Inflammatory macrophage treated with lipopolysaccharide for 4 hours (primary cell): ENCODE measurements at regions not wholly inside any gene's neighbourhood (a gene's known extent, or its start where the extent isn't known, plus 50 kb on each side); places are given as distances from the start of the nearest gene placed in this dataset.
"Not testable (repeated sequence)": the region's sequence is repeated elsewhere in the genome, so short reads cannot be mapped to it uniquely, and the experiment has no call there.

Experiments
- DNase-seq: peaks from one replicate; pipeline ENCODE4 v3.0.0-alpha.2; 2020

GRCh38 chr11:25159341-25159740, 662.5 kb downstream of the LUZP2 start:
- DNase-seq, result no peak

DNA sequence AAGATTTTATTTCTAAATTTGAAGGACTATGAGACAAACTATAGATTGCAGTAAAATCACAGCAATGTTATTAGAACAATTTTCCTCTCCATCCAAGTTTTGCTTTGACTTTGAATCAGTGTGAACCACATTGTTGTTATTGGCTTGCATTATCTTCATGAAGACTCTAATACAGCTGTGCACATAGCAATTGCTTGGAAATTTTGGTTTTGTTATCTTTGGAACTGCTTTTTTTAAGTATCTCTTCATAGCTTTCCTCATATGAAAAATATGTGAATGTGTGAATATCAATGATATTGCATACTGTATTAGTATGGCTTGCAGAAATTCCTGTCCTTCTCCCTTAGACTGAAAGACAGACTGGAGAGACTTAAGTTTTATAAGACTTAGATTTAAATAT, 666.6 kb downstream of the LUZP2 start:
- DNase-seq, result no peak

DNA sequence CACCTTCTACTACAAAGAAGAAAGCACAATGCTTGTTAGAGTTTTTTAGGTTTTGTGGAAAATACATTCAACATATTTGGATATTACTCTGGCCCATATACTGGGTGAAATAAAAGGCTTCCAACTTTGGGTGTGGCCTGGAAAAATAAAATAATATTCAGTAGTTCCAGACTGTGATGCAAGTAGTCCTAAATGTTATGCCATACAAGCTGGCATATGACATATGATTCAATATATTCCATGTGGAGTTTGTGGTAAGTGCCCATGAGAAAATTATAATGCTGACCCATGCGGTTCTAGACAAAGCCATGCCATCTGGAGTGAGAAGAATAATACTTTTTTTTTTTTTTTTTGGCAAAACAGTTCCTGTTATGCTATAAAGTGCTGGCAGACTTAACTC, 683.3 kb downstream of the LUZP2 start:
- no peak for DNase-seq

- DNase-seq, result no peak
Measured at GRCh38 chr11:25183411-25183810, 686.6 kb downstream of the LUZP2 start.

- DNase-seq, result no peak
Measured at GRCh38 chr11:25197515-25197914, 700.7 kb downstream of the LUZP2 start.

GRCh38 chr11:25198704-25199103, 701.9 kb downstream of the LUZP2 start:
- DNase-seq, result no peak

- DNase-seq, result no peak
Measured at GRCh38 chr11:25200925-25201324, 704.1 kb downstream of the LUZP2 start.

DNA sequence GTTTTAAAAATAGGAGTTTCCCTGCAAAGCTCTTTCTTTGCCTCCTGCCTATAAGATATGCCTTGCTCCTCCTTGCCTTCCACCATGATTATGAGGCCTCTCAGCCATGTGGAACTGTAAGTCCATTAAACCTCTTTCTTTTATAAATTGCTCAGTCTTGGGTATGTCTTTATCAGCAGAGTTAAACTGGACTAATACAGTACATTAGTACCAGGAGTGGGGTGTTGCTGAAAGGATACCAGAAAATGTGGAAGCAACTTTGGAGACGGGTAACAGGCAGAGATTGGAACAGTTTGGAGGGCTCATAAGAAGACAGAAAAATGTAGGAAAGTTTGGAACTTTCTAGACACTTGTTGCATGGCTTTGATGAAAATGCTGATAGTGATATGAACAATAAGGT, 709.9 kb downstream of the LUZP2 start:
- no peak for DNase-seq

DNA sequence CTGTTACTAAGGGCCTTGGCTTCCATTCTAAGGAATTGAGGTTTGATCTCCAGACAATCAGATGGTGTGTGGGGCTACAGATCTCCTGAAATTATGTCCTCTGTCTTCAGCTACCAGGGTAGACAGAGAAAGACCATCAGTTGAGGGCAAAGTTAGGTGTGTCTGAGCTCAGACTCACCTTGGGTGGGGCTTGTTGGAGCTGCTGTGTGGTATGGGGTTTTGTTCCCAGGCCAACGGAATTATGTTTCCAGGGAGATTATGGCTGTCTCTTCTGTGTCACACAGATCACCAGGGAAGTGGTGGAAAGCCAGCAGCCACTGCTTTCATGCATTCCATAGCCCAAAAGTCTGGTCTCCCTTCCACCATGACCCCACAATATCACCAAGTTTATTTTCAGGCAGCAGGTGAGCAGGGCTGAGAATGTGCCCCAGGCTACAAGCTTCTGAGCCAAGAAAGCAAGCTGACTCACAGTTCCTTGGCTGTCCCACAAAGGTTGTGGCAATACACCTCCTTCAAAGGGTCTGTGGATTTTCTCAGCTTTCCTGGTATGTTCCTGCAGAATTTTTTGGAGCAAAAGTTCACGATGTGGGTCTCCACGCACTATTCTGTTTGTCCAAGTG, 714.9 kb downstream of the LUZP2 start:
- DNase-seq, result no peak

DNA sequence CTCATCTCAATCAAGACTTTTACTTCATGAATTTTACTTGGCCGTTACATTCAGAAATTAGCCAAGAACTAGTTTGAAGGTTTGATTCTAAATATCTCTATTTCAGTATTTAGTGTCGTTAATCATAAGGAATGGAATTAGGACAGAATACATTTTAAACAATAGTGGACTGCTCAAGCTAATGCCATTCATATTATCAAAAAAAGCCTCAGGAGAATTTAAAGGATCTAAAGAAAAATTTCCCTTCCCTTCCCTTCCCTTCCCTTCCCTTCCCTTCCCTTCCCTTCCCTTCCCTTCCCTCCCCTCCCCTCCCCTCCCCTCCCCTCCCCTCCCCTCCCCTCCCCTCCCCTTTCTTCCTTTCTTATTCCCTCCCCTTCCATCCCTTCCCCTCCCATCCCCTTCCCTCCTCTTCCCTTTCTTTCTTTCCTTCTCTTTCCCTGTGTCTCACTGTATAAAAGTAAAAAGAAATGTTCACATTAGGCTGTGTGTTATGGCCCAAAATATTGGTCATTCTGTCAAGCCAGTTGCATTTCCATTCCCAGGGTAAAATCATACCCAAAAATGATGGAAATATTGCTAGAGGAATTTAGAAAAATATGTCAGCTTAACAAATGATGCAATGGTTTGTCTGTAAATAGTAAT, 717.8 kb downstream of the LUZP2 start:
- no peak for DNase-seq

DNA sequence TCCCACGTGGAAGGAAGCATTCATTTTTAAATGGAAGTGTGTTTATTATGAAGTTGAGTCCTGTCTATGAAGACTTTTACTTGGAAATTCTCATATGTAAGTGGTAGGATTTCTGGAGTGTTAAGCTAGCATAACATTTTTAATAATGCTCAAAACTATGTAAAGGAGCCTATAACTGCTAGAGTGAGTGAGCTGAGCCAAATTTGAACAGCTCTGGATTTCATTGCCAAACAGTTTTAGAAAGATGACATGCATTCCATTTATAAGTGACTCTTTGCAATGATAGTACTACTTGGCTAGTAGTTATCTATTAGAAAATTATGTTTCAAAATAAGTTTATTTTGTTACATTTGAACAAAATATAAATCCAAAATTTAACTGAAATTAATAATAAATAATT, 721.2 kb downstream of the LUZP2 start:
- no peak for DNase-seq

- no peak for DNase-seq
Measured at GRCh38 chr11:25225078-25225477, 728.2 kb downstream of the LUZP2 start.

GRCh38 chr11:25242928-25243327, 746.1 kb downstream of the LUZP2 start:
- no peak for DNase-seq

DNA sequence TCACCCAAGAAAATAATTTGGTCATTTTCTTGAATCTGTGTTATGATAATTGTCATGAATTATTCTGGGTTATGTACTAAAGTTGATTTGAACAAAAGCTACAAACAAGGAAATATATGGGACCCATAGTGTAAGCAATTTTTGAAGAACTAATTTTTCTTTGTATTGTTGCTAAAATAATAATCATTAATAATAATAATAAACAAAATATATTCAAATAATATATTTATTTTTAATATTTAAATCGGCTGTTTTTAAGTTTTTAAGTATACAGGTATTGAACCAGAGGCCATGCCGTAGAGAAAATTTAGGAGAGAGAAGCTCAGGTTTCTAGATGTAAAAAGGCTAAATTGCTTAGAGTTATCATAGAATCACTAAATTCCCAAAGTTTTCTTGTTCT, 747.3 kb downstream of the LUZP2 start:
- no peak for DNase-seq

DNA sequence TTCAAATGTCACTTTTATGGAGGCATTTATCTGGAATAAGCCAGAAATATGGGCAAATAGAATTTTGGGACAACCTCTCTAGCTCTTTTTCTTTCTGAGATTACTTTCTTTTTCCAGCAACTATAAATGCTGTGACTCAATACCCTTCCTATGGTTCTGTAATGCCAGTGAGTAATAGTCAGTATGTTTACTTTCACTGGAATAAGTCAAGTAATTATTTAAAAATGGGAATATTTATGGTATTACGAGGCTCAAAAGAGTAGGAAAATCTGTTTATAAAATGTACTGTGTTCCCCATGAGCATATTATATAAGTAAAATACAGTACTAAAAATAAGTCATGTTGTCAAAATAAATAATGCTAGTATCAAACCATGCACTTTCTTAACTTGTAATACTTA, 750.5 kb downstream of the LUZP2 start:
- DNase-seq, result no peak

DNA sequence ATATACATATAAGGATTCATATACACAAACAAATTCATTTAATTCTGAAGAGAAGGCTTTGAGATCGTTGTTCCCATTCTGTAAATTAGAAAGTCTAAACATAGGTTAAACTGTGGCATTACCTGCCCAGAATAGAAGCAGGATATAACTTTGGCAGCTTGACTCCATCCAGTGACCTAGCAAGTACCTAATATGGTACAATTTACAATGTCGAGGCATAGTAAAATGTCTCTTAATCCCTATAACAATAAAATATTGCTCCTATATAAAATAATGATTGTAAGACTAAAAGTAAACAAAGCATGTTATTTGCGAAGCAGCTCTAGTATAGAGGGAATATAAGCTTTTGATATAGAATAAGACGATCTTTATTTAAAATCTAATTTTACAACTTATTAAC, 756.0 kb downstream of the LUZP2 start:
- DNase-seq, result no peak

DNA sequence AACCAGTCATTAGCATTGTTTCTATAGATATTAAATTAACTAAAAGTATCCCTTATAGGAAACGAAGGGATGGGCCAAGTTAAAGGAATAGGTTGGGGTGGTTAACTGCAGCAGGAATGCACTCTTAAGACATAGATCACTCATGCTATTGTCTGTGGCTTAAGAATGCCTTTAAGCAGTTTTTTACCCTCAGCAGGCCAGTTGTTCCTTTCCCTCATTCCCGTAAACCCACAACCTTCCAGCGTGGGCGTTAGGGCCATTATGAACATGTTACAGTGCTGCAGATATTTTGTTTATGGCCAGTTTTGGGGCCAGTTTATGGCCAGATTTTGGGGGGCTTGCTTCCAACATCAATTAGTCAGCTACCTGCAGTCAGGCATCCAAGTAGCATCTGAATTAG, 767.0 kb downstream of the LUZP2 start:
- not testable (repeated sequence) for DNase-seq

- no peak for DNase-seq
Measured at GRCh38 chr11:25271301-25271700, 774.4 kb downstream of the LUZP2 start.

DNA sequence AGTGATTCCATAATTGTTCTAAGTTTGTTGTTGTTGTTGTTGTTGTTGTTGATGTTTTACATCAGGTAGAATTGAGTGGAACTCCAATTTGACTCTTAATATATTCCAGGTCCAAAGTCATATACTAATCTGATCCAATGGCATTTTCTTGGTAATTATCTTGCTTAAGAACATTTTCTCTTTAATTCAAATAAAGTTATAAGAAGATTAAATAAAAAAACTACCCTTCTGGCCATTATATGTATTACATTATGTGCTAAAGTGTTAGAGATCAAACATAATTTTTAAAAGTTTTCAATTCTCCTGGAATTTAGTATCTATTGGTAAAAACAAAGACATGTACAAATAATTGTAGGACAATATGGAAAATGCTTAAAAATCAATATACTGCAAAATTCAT, 775.4 kb downstream of the LUZP2 start:
- no peak for DNase-seq

- DNase-seq, result not testable (repeated sequence)
Measured at GRCh38 chr11:25280821-25281220, 784.0 kb downstream of the LUZP2 start.

DNA sequence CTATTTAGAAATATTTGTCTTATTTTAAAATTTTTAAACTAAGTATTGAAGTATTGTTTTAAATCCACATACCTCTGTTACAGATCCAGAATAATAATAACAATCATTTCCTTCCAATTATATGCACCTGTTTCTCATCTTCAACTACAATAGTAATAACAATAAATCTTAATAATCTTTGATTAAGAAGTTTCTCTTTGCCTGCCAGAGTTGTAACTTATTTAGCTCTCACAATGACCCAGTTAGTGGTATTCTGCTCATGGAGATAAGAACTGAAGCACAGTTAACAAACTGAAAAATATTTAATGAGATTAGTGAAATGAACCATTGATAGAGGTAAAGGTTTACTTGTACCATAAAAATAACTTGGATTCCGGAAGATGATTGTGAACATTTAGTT, 796.3 kb downstream of the LUZP2 start:
- no peak for DNase-seq

- DNase-seq, result no peak
Measured at GRCh38 chr11:25298450-25298849, 801.6 kb downstream of the LUZP2 start.

GRCh38 chr11:25309818-25310217, 813.0 kb downstream of the LUZP2 start:
- DNase-seq, result no peak

- no peak for DNase-seq
Measured at GRCh38 chr11:25317216-25317615, 820.4 kb downstream of the LUZP2 start.

DNA sequence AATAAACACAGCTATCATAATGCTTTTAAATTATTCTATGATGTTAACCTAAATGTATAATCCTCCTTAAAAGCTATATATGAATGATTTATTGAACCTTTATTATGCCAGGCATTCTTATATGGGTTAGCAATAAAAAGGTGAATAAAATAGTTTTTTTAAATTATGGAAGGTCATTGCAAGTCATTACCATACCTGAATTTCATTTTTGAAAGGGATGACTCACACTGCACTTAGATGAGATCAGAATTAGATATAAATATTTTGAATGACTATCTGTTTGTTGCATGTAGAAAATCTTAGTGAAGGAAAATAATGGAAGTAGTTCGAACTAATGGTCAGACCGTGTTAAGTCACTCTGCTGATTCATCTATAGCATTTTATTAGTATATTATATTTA, 822.3 kb downstream of the LUZP2 start:
- no peak for DNase-seq
